ENCODE measurements at regions not wholly inside any gene's neighbourhood (a gene's known extent, or its start where the extent isn't known, plus 50 kb on each side); places are given as distances from the start of the nearest gene placed in this dataset.

DNA sequence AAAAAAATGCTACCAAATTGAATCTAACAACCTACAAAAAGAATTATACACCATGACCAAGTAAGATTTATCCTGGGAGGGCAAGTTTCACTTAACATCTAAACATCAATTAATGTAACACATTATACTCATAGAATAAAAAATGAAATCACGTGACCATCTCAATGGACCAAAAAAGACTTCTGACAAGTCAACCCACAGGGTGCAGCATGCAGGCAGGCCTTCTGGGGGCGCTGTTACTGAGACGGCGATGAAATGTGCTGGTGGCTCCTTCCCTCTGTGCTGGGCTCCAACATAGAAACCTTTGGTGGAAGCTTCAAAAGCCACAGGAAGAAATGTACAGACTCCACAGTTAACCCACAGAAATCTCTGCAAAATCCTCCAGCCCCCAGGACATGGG is 103.1 kb downstream of the INHBA start:
- no peak overlapping the region for H3K9ac ChIP-seq (ENCODE audit: low read length)
- H3K79me2 ChIP-seq (ENCODE audit: low read length) = no peaks in the 10 kb centered on the region
- H3K4me1 ChIP-seq (ENCODE audit: low read length) = no peaks in the 10 kb centered on the region
- no peaks in the 10 kb centered on the region for H3K27me3 ChIP-seq (ENCODE audit: low read depth, low read length)
- H2AFZ ChIP-seq (ENCODE audit: low read depth, low read length) = no peak overlapping the region
- no peak overlapping the region for H3K4me2 ChIP-seq (ENCODE audit: low read length)
- no peaks in the 10 kb centered on the region for H3K36me3 ChIP-seq (replicated peaks; ENCODE audit: low read depth, low read length)
- H3K9me3 ChIP-seq (ENCODE audit: insufficient read depth, low read length) = no peaks in the 10 kb centered on the region; the same call in none of the 2 replicates
- H4K20me1 ChIP-seq (ENCODE audit: insufficient read depth, low read length) = no peaks in the 10 kb centered on the region
- no peak overlapping the region for H3K27ac ChIP-seq (ENCODE audit: low read length)
- no peak for TF ChIP-seq EZH2phosphoT487 (IDR thresholded peaks at IDR 0.05; ENCODE audit: low read depth)
- TF ChIP-seq, protein P1, sequence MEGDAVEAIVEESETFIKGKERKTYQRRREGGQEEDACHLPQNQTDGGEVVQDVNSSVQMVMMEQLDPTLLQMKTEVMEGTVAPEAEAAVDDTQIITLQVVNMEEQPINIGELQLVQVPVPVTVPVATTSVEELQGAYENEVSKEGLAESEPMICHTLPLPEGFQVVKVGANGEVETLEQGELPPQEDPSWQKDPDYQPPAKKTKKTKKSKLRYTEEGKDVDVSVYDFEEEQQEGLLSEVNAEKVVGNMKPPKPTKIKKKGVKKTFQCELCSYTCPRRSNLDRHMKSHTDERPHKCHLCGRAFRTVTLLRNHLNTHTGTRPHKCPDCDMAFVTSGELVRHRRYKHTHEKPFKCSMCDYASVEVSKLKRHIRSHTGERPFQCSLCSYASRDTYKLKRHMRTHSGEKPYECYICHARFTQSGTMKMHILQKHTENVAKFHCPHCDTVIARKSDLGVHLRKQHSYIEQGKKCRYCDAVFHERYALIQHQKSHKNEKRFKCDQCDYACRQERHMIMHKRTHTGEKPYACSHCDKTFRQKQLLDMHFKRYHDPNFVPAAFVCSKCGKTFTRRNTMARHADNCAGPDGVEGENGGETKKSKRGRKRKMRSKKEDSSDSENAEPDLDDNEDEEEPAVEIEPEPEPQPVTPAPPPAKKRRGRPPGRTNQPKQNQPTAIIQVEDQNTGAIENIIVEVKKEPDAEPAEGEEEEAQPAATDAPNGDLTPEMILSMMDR (IDR thresholded peaks at IDR 0.05; ENCODE audit: low read depth, low read length) = no peak
- no peak overlapping the region for H3K4me3 ChIP-seq (ENCODE audit: low read length)

DNA sequence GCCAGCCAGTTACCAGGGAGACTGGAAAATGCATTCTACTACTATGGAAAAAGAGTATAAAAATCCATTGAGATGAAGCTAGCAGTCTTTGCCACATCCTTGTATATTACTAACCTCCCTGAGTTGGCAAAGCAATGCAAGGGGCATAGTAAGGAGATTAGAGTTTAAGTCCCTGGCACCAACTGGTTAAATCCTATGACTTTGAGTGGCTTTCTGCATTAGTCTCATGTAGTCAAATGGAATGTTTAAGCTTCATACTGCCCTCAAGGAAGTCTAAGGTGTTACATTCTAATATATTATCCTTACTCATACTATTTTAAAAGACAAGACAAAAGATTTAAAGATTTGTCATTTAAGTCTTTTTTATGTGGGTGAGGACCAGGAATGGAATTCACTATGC is 110.1 kb downstream of the INHBA start:
- Histone ChIP-seq H3K36me3 (replicated peaks; ENCODE audit: low read depth, low read length) (no peaks in the 10 kb centered on the region), H3K9ac (ENCODE audit: low read length) (no peak overlapping the region), H4K20me1 (ENCODE audit: insufficient read depth, low read length) (no peaks in the 10 kb centered on the region), H3K9me3 (ENCODE audit: insufficient read depth, low read length) (no peaks in the 10 kb centered on the region; the same call in 1 of the 2 replicates), H3K79me2 (ENCODE audit: low read length) (no peaks in the 10 kb centered on the region), H3K27me3 (ENCODE audit: low read depth, low read length) (no peaks in the 10 kb centered on the region), H3K4me1 (ENCODE audit: low read length) (no peaks in the 10 kb centered on the region), H3K27ac (ENCODE audit: low read length) (no peak overlapping the region), H3K4me3 (ENCODE audit: low read length) (no peak overlapping the region), H2AFZ (ENCODE audit: low read depth, low read length) (no peak overlapping the region), H3K4me2 (ENCODE audit: low read length) (no peak overlapping the region)
- no peak for TF ChIP-seq EZH2phosphoT487 (IDR thresholded peaks at IDR 0.05; ENCODE audit: low read depth)
- TF ChIP-seq, protein P1 (IDR thresholded peaks at IDR 0.05; ENCODE audit: low read depth, low read length) = no peak

DNA sequence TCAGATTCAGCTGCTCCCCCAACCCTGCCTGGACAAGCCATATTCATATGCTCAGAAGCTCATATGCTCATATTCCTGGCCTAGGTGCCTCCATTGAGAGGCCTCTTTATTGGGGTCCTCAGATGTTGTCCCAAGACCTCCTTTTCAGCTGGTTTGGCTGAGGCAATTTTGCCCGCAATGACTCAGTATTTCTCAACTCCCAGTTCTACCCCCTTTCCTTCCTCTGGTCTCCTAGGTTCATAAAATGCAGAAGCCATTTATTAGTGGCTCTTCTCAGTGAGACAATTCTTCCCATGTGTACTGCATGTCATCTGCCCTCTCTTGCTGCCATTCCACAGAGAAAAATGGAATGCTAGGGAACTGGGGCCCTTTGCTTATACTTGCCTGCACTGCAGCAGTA is 110.7 kb downstream of the INHBA start:
- no peaks in the 10 kb centered on the region for H4K20me1 ChIP-seq (ENCODE audit: insufficient read depth, low read length)
- no peak overlapping the region for H3K27ac ChIP-seq (ENCODE audit: low read length)
- H3K4me1 ChIP-seq (ENCODE audit: low read length) = no peaks in the 10 kb centered on the region
- no peak overlapping the region for H3K4me3 ChIP-seq (ENCODE audit: low read length)
- no peaks in the 10 kb centered on the region for H3K27me3 ChIP-seq (ENCODE audit: low read depth, low read length)
- H3K36me3 ChIP-seq (replicated peaks; ENCODE audit: low read depth, low read length) = no peaks in the 10 kb centered on the region
- H3K4me2 ChIP-seq (ENCODE audit: low read length) = no peak overlapping the region
- TF ChIP-seq, protein P1 (IDR thresholded peaks at IDR 0.05; ENCODE audit: low read depth, low read length) = no peak
- no peak for TF ChIP-seq EZH2phosphoT487 (IDR thresholded peaks at IDR 0.05; ENCODE audit: low read depth)
- H2AFZ ChIP-seq (ENCODE audit: low read depth, low read length) = no peak overlapping the region
- H3K79me2 ChIP-seq (ENCODE audit: low read length) = no peaks in the 10 kb centered on the region
- no peaks in the 10 kb centered on the region; the same call in 1 of the 2 replicates for H3K9me3 ChIP-seq (ENCODE audit: insufficient read depth, low read length)
- H3K9ac ChIP-seq (ENCODE audit: low read length) = no peak overlapping the region

DNA sequence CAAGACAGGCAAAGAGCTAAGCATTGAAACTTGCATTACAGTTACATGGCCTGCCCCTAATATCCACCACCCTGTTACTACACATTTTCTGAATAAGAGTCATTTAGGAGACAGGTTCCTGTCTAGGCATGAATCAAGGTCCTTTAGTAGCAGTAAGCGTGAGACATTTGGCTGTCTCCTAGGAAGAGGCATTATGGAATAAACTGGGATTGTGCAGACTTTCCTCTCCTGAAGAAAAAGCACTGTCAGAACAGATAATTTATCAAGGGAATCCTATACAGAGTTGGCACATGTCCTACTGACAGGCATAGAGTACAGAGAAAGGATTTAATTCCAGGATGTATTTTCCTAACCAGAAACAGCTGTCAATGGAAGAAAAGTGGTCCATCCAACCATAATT is 111.9 kb downstream of the INHBA start:
- no peak for TF ChIP-seq EZH2phosphoT487 (IDR thresholded peaks at IDR 0.05; ENCODE audit: low read depth)
- TF ChIP-seq, protein P1 (IDR thresholded peaks at IDR 0.05; ENCODE audit: low read depth, low read length) = no peak
- no peak overlapping the region for H3K27ac ChIP-seq (ENCODE audit: low read length)
- no peak overlapping the region for H3K4me3 ChIP-seq (ENCODE audit: low read length)
- no peaks in the 10 kb centered on the region for H3K27me3 ChIP-seq (ENCODE audit: low read depth, low read length)
- H3K9ac ChIP-seq (ENCODE audit: low read length) = no peak overlapping the region
- H3K4me2 ChIP-seq (ENCODE audit: low read length) = no peak overlapping the region
- H3K4me1 ChIP-seq (ENCODE audit: low read length) = no peaks in the 10 kb centered on the region
- no peak overlapping the region for H2AFZ ChIP-seq (ENCODE audit: low read depth, low read length)
- no peaks in the 10 kb centered on the region for H4K20me1 ChIP-seq (ENCODE audit: insufficient read depth, low read length)
- no peaks in the 10 kb centered on the region for H3K36me3 ChIP-seq (replicated peaks; ENCODE audit: low read depth, low read length)
- H3K79me2 ChIP-seq (ENCODE audit: low read length) = no peaks in the 10 kb centered on the region
- H3K9me3 ChIP-seq (ENCODE audit: insufficient read depth, low read length) = no peaks in the 10 kb centered on the region; the same call in 1 of the 2 replicates

All from OCI-LY3 (cell line).